ENCODE measurements at regions not wholly inside any gene's neighbourhood (a gene's known extent, or its start where the extent isn't known, plus 50 kb on each side); places are given as distances from the start of the nearest gene placed in this dataset.

DNA sequence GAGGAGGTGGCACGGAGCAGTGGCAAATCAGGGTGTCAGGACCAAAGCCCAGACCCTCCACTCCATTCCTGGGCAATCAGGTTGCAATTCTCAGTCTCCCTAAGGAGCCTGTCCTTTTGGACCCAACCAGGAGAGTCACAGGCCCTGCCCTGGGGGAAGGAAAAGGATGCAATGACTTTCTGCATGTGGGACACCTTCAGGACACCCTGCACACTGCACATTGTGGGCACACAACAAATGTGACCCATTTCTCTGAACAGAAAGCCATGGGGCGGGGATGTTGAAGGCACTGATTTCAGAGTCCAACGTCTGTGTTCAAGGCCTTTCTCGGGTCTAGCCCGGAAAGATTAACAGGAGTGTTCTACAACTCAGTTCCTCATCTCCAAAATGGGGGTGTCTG lies 286.2 kb upstream of the FOXF1 start:
- TF ChIP-seq, protein P1, sequence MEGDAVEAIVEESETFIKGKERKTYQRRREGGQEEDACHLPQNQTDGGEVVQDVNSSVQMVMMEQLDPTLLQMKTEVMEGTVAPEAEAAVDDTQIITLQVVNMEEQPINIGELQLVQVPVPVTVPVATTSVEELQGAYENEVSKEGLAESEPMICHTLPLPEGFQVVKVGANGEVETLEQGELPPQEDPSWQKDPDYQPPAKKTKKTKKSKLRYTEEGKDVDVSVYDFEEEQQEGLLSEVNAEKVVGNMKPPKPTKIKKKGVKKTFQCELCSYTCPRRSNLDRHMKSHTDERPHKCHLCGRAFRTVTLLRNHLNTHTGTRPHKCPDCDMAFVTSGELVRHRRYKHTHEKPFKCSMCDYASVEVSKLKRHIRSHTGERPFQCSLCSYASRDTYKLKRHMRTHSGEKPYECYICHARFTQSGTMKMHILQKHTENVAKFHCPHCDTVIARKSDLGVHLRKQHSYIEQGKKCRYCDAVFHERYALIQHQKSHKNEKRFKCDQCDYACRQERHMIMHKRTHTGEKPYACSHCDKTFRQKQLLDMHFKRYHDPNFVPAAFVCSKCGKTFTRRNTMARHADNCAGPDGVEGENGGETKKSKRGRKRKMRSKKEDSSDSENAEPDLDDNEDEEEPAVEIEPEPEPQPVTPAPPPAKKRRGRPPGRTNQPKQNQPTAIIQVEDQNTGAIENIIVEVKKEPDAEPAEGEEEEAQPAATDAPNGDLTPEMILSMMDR (IDR thresholded peaks at IDR 0.05): no peak
- intact Hi-C loops (cut with DNase I; ENCODE audit: low total_unique reads): no loop called here
- no peaks in the 10 kb centered on the region for H3K36me3 ChIP-seq
- H3K4me3 ChIP-seq: no peak overlapping the region
- no peaks in the 10 kb centered on the region for H3K4me1 ChIP-seq
- no peak overlapping the region for H3K27ac ChIP-seq
- H3K9me3 ChIP-seq: no peaks in the 10 kb centered on the region
- no peak for DNase-seq
- peaks cover 0 to 75% of the 10 kb centered on the region in 2 donors for H3K27me3 ChIP-seq

DNA sequence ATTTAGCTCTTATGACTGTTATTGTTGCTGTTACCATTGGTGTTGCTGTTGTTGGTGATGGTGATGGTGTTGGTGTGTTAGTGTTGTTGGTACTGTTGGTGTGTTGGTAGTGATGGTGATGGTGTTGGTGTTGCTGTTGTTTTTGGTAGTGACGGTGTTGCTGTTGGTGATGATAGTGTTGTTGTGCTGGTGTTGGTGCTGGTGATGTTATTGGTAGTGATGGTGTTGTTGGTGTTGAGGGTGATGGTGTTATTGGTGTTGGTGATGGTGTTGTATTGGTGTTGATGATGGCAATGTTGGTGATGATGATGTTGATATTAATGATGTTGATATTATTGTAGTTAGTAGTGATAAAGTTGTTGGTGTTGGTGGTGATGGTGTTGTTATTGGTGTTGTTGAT lies 285.7 kb upstream of the FOXF1 start:
- H3K27me3 ChIP-seq: peaks cover 0 to 74% of the 10 kb centered on the region in 2 donors
- TF ChIP-seq, protein P1 (IDR thresholded peaks at IDR 0.05): no peak
- H3K4me3 ChIP-seq: no peak overlapping the region
- intact Hi-C loops (cut with DNase I; ENCODE audit: low total_unique reads): no loop called here
- no peak for DNase-seq
- no peaks in the 10 kb centered on the region for H3K36me3 ChIP-seq
- no peak overlapping the region for H3K27ac ChIP-seq
- H3K9me3 ChIP-seq: no peaks in the 10 kb centered on the region
- H3K4me1 ChIP-seq: no peaks in the 10 kb centered on the region

DNA sequence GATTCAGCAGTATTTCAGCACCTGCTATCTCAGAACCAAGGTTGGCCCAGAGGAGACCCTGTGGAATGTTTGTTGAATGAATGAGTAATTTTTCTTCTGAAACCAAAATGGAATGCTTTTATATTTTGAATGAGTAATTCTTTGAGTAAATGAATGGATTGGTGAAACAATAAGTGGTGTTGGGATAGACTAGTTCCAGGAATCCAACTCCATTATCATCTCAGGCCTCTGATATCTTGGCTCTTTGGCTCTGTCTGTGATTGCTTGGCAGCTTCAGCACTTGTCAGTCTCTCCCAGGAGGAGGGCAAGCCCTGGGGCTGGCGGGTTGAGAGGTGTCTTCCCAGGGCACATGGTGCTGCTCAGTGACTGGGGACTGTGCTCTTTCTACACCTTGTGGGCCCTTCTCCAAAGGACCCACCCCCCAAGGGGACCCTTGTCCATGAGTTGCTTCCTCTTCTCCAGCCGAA lies 284.4 kb upstream of the FOXF1 start:
- intact Hi-C loops (cut with DNase I; ENCODE audit: low total_unique reads): no loop called here
- TF ChIP-seq, protein P1 (IDR thresholded peaks at IDR 0.05): no peak
- no peak for DNase-seq
- H3K4me3 ChIP-seq: no peak overlapping the region
- H3K36me3 ChIP-seq: no peaks in the 10 kb centered on the region
- H3K4me1 ChIP-seq: no peaks in the 10 kb centered on the region
- no peak overlapping the region for H3K27ac ChIP-seq
- no peaks in the 10 kb centered on the region for H3K9me3 ChIP-seq
- H3K27me3 ChIP-seq: peaks cover 0 to 74% of the 10 kb centered on the region in 2 donors

DNA sequence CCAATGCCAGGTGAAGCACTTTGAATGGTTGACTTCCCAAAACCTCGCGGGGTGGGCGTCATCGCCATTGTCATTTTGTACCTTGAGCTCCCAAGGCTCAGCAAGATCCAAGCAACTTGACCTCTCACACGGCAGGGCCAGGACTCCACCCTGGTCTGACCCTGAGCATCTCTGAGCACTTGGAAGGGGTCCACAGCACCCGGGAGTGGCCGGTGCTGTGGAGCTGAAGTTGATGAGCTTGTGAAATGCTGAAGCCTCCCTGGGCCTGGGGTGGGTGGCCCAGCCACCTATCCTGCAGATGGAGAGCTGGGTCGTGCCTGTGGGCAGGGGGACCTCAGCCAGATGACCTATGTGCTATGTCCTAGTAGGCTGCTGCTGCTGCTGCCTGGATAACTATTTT lies 283.3 kb upstream of the FOXF1 start:
- intact Hi-C loops (cut with DNase I; ENCODE audit: low total_unique reads): no loop called here
- peaks cover 0 to 74% of the 10 kb centered on the region in 2 donors for H3K27me3 ChIP-seq
- TF ChIP-seq, protein P1 (IDR thresholded peaks at IDR 0.05): no peak
- no peak overlapping the region for H3K4me3 ChIP-seq
- no peaks in the 10 kb centered on the region for H3K4me1 ChIP-seq
- no peak overlapping the region for H3K27ac ChIP-seq
- no peaks in the 10 kb centered on the region for H3K36me3 ChIP-seq
- no peak for DNase-seq
- no peaks in the 10 kb centered on the region for H3K9me3 ChIP-seq

DNA sequence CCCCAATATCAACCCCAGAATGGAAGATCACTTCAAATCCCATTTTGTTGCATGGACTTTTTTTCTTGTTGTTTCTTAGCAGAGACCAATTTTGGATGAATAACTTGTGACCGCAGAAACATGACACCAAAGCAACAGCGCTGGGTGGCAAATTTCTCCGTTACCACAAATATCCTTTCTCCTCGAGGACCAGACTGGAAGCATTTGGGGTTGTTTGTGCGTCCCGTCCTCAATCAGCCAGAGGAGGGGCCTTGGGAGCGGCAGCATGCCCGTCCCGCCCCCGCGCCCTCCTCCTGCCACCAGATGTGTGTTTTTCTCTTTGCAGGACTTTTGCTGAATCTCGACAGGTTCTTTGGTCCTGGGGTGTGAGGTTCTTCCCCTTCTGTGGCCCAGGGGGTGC lies 282.5 kb upstream of the FOXF1 start:
- no peak for DNase-seq

More for the DNA sequence above, 282.5 kb upstream of the FOXF1 start:
- H3K4me3 ChIP-seq: no peak overlapping the region
- TF ChIP-seq, protein P1 (IDR thresholded peaks at IDR 0.05): no peak
- no peaks in the 10 kb centered on the region for H3K36me3 ChIP-seq
- H3K27me3 ChIP-seq: peaks cover 0 to 74% of the 10 kb centered on the region in 2 donors
- intact Hi-C loops (cut with DNase I; ENCODE audit: low total_unique reads): no loop called here
- no peaks in the 10 kb centered on the region for H3K9me3 ChIP-seq
- H3K27ac ChIP-seq: no peak overlapping the region
- H3K4me1 ChIP-seq: no peaks in the 10 kb centered on the region
